ENCODE measurements at regions not wholly inside any gene's neighbourhood (a gene's known extent, or its start where the extent isn't known, plus 50 kb on each side); places are given as distances from the start of the nearest gene placed in this dataset.

- no peak for TF ChIP-seq CTCF (IDR thresholded peaks at IDR 0.05)
- Histone ChIP-seq H3K27me3 (replicated peaks; ENCODE audit: insufficient read depth) (no peaks in the 10 kb centered on the region), H3K4me1 (ENCODE audit: control insufficient read depth in 1 of 2, low read depth in 2 of 2) (no peaks in the 10 kb centered on the region), H3K36me3 (no peaks in the 10 kb centered on the region), H3K27ac (no peak overlapping the region), H3K4me3 (no peak overlapping the region), H3K9me3 (no peaks in the 10 kb centered on the region)
- ATAC-seq (ENCODE audit: insufficient number of reproducible peaks, low FRiP score, low read depth) (no peak), DNase-seq (ENCODE audit: low spot score) (no peak)
These were observed 169.6 kb downstream of the SLC24A2 start for GRCh38 chr9:19619221-19619620.

GRCh38 chr9:19618816-19619215 is 170.0 kb downstream of the SLC24A2 start:
- Histone ChIP-seq H3K36me3 (no peaks in the 10 kb centered on the region), H3K27me3 (replicated peaks; ENCODE audit: insufficient read depth) (no peaks in the 10 kb centered on the region), H3K27ac (no peak overlapping the region), H3K4me3 (no peak overlapping the region), H3K9me3 (no peaks in the 10 kb centered on the region), H3K4me1 (ENCODE audit: control insufficient read depth in 1 of 2, low read depth in 2 of 2) (no peaks in the 10 kb centered on the region)
- ATAC-seq (ENCODE audit: insufficient number of reproducible peaks, low FRiP score, low read depth) (no peak), DNase-seq (ENCODE audit: low spot score) (no peak)
- no peak for TF ChIP-seq CTCF (IDR thresholded peaks at IDR 0.05)

GRCh38 chr9:19615036-19615624 is 173.7 kb downstream of the SLC24A2 start:
- Histone ChIP-seq H3K9me3 (no peaks in the 10 kb centered on the region), H3K36me3 (no peaks in the 10 kb centered on the region), H3K4me1 (ENCODE audit: control insufficient read depth in 1 of 2, low read depth in 2 of 2) (no peaks in the 10 kb centered on the region), H3K4me3 (no peak overlapping the region), H3K27me3 (replicated peaks; ENCODE audit: insufficient read depth) (no peaks in the 10 kb centered on the region), H3K27ac (no peak overlapping the region)
- TF ChIP-seq CTCF (IDR thresholded peaks at IDR 0.05) = no peak
- no peak for DNase-seq (ENCODE audit: low spot score)
- ATAC-seq (ENCODE audit: insufficient number of reproducible peaks, low FRiP score, low read depth) = no peak

- Histone ChIP-seq H3K9me3 (no peaks in the 10 kb centered on the region), H3K36me3 (no peaks in the 10 kb centered on the region), H3K4me3 (no peak overlapping the region), H3K27ac (no peak overlapping the region), H3K27me3 (replicated peaks; ENCODE audit: insufficient read depth) (no peaks in the 10 kb centered on the region), H3K4me1 (ENCODE audit: control insufficient read depth in 1 of 2, low read depth in 2 of 2) (no peaks in the 10 kb centered on the region)
- DNase-seq (ENCODE audit: low spot score) (no peak), ATAC-seq (ENCODE audit: insufficient number of reproducible peaks, low FRiP score, low read depth) (no peak)
- TF ChIP-seq CTCF (IDR thresholded peaks at IDR 0.05) = no peak
These were observed 174.5 kb downstream of the SLC24A2 start for GRCh38 chr9:19614294-19614693.

GRCh38 chr9:19600538-19600937 is 188.3 kb downstream of the SLC24A2 start:
- no peaks in the 10 kb centered on the region for H3K36me3 ChIP-seq
- ATAC-seq (ENCODE audit: insufficient number of reproducible peaks, low FRiP score, low read depth) (no peak), DNase-seq (ENCODE audit: low spot score) (no peak)
- no peak overlapping the region for H3K27ac ChIP-seq
- H3K9me3 ChIP-seq = no peaks in the 10 kb centered on the region
- H3K4me1 ChIP-seq (ENCODE audit: control insufficient read depth in 1 of 2, low read depth in 2 of 2) = no peaks in the 10 kb centered on the region
- no peaks in the 10 kb centered on the region for H3K27me3 ChIP-seq (replicated peaks; ENCODE audit: insufficient read depth)
- H3K4me3 ChIP-seq = no peak overlapping the region
- no peak for TF ChIP-seq CTCF (IDR thresholded peaks at IDR 0.05)
